Endothelial cell of umbilical vein (primary cell): ENCODE measurements at regions not wholly inside any gene's neighbourhood (a gene's known extent, or its start where the extent isn't known, plus 50 kb on each side); places are given as distances from the start of the nearest gene placed in this dataset.

Experiments used
- BruUV-seq: library from RNA; stranded (reverse); fragments of 400-500 nt; replicated peaks from 2 replicates; lab custom pipeline; 2021; lab: Mats Ljungman, UMichigan
- CTCF ChIA-PET: fragments of 300-600, 350-600 bp; sonication (Branson Sonifier 250); formaldehyde crosslinking; loops from one replicate; lab custom pipeline; 2021; ENCODE audit warnings: antibody characterized with exemption, inconsistent platforms; lab: Charles Lee
- POLR2A ChIA-PET: fragments of 300-600, 350-600 bp; sonication (Branson Sonifier 250); formaldehyde crosslinking; loops from one replicate; lab custom pipeline; 2021; ENCODE audit warnings: antibody characterized with exemption, inconsistent platforms; lab: Charles Lee
- DNase-seq: peaks from one replicate; pipeline ENCODE4 v3.0.0-alpha.2; 2011; ENCODE audit warnings: low read depth, low spot score
- FAIRE-seq: peaks from 2 replicates; lab custom pipeline; 2011; peaks lifted over from hg19 to GRCh38; lab: Jason Lieb, UNC
- H2AFZ ChIP-seq: 2 replicates; pipeline ENCODE4 v1.6.0; 2012; ENCODE audit warnings: low read depth, low read length, control low read depth, inconsistent platforms
- H3K27ac ChIP-seq: 2 replicates; pipeline ENCODE4 v1.5.1; 2011; ENCODE audit warnings: low read depth, mild to moderate bottlenecking, control low read depth, low read length, moderate library complexity; ENCODE audit not compliant: insufficient read depth
- H3K27me3 ChIP-seq, 2 experiments: 2 replicates each; pipeline versions ENCODE4 v1.6.0 to v1.6.1; 2011; ENCODE audit warnings: low read length in 2 of 2, mixed read lengths in 1 of 2; ENCODE audit not compliant: control insufficient read depth in 2 of 2, insufficient read depth in 2 of 2
- H3K36me3 ChIP-seq, 2 experiments: 2 replicates in 1 of 2; 3 replicates in 1 of 2; pipeline ENCODE4 v1.5.1; 2011; ENCODE audit warnings: low read length in 2 of 2, mild to moderate bottlenecking in 1 of 2, moderate library complexity in 1 of 2; ENCODE audit not compliant: control insufficient read depth in 2 of 2, insufficient read depth in 2 of 2; ENCODE audit errors: extremely low read depth in 1 of 2
- H3K4me1 ChIP-seq: 3 replicates; pipeline ENCODE4 v1.5.1; 2011; ENCODE audit warnings: mild to moderate bottlenecking, low read length; ENCODE audit not compliant: control insufficient read depth, insufficient read depth; ENCODE audit errors: extremely low read depth
- H3K4me2 ChIP-seq: 2 replicates; pipeline ENCODE4 v1.6.1; 2011; ENCODE audit warnings: low read length, control low read depth, mixed read lengths; ENCODE audit not compliant: insufficient read depth
- H3K4me3 ChIP-seq, 3 experiments: fragments of 200-600 bp in 1 of 3; sonication (generic), shearing (Covaris generic) in 1 of 3; replicated peaks in 1 of 3; 2 replicates each; pipeline ENCODE4 v1.5.1; 2011 to 2016; ENCODE audit warnings: control low read depth in 3 of 3, low read length in 3 of 3, mild to moderate bottlenecking in 2 of 3, inconsistent platforms in 1 of 3, low read depth in 1 of 3, moderate library complexity in 1 of 3; ENCODE audit not compliant: insufficient read depth in 1 of 3
- H3K79me2 ChIP-seq: 2 replicates; pipeline ENCODE4 v1.6.0; 2012; ENCODE audit warnings: low read length, inconsistent platforms; ENCODE audit not compliant: control insufficient read depth, insufficient read depth
- H3K9ac ChIP-seq: replicated peaks from 2 replicates; pipeline ENCODE3; 2011; ENCODE audit warnings: low read length, control low read depth; ENCODE audit not compliant: insufficient read depth; ENCODE audit errors: extremely low read depth
- H3K9me1 ChIP-seq: replicated peaks from 3 replicates; pipeline ENCODE4 v1.6.0; 2011; ENCODE audit warnings: mild to moderate bottlenecking, low read length; ENCODE audit not compliant: control insufficient read depth, insufficient read depth; ENCODE audit errors: extremely low read depth
- H3K9me3 ChIP-seq: replicated peaks from 2 replicates; pipeline ENCODE4 v1.5.1; 2012; ENCODE audit warnings: low read length, inconsistent platforms; ENCODE audit not compliant: control insufficient read depth, insufficient read depth
- H4K20me1 ChIP-seq: replicated peaks from 2 replicates; pipeline ENCODE3; 2011; ENCODE audit warnings: mild to moderate bottlenecking, low read length; ENCODE audit not compliant: control insufficient read depth, insufficient read depth; ENCODE audit errors: extremely low read depth
- EZH2 ChIP-seq: IDR thresholded peaks from 2 replicates; pipeline ENCODE4 v1.6.1; 2012; ENCODE audit warnings: borderline replicate concordance, low read depth, mild to moderate bottlenecking, moderate library complexity, low read length, inconsistent platforms; ENCODE audit not compliant: severe bottlenecking
- FOS ChIP-seq: IDR thresholded peaks from 2 replicates; pipeline ENCODE4 v1.6.1; 2011; ENCODE audit warnings: mild to moderate bottlenecking, low read length, moderate library complexity, borderline replicate concordance; ENCODE audit not compliant: insufficient read depth
- GATA2 ChIP-seq: IDR thresholded peaks from 2 replicates; pipeline ENCODE4 v1.7.0; 2011; ENCODE audit warnings: low read depth, mild to moderate bottlenecking, moderate library complexity, mixed read lengths, low read length; ENCODE audit not compliant: insufficient read length, insufficient read depth
- JUN ChIP-seq: IDR thresholded peaks from 2 replicates; pipeline ENCODE4 v1.6.1; 2011; ENCODE audit warnings: borderline replicate concordance, low read depth; ENCODE audit not compliant: insufficient read length, insufficient read depth
- MAX ChIP-seq: IDR thresholded peaks from 2 replicates; pipeline ENCODE4 v1.6.1; 2011; ENCODE audit not compliant: insufficient read depth, insufficient read length
- MYC ChIP-seq: IDR thresholded peaks from one replicate; pipeline ENCODE4 v1.6.1; 2011; ENCODE audit warnings: mild to moderate bottlenecking, low read depth, low read length
- POLR2A ChIP-seq: IDR thresholded peaks from 2 replicates; pipeline ENCODE4 v1.6.1; 2012; ENCODE audit warnings: low read depth, mild to moderate bottlenecking, control low read depth, low read length
- POLR2AphosphoS5 ChIP-seq: IDR thresholded peaks from 2 replicates; pipeline ENCODE4 v1.6.1; 2012; ENCODE audit warnings: low read depth, mild to moderate bottlenecking, control low read depth, low read length, moderate library complexity; ENCODE audit not compliant: insufficient read depth
- dilution Hi-C: fragments of 300-500 bp; cut with MboI; formaldehyde crosslinking; loops from one replicate; pipeline ENCODE4 v1.15.0; 2019; ENCODE audit warnings: low sequenced_read_pairs; ENCODE audit not compliant: extremely low pct_ligation_motif_present
- intact Hi-C: fragments of 100-400 bp; cut with micrococcal nuclease; formaldehyde crosslinking; loops from one replicate; pipeline ENCODE4 v1.10.0; 2022
- TF ChIP-seq, protein P1 (sequence below), 2 donors: IDR thresholded peaks; 1 replicate in 1 of 2; 2 replicates in 1 of 2; pipeline ENCODE4 v1.5.1; 2011; ENCODE audit warnings: low read length in 2 of 2, mild to moderate bottlenecking in 2 of 2, moderate library complexity in 2 of 2, control low read depth in 1 of 2, inconsistent platforms in 1 of 2, low read depth in 1 of 2; ENCODE audit not compliant: insufficient read depth in 1 of 2; ENCODE audit errors: extremely low read depth in 1 of 2

DNA sequence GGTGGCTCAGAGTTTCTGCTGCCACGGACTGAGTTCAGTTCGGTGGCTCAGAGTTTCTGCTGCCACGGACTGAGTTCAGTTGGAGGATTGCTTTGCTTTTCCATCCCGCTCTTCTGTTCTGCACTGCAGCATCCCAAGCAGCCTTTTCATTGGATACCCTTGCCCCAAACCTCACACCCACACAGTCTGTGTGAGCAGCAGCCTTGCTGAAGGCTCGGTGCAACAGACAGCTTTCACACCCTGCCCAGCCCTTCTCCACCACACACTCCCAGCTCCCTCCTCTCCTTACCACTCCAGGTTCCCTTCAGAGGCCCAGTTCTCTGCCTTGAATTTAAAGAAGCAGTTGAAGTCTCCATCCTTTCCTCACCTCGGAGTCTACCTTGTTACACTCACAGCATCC is 52.5 kb upstream of the CHD6 start:
- TF ChIP-seq, protein P1, sequence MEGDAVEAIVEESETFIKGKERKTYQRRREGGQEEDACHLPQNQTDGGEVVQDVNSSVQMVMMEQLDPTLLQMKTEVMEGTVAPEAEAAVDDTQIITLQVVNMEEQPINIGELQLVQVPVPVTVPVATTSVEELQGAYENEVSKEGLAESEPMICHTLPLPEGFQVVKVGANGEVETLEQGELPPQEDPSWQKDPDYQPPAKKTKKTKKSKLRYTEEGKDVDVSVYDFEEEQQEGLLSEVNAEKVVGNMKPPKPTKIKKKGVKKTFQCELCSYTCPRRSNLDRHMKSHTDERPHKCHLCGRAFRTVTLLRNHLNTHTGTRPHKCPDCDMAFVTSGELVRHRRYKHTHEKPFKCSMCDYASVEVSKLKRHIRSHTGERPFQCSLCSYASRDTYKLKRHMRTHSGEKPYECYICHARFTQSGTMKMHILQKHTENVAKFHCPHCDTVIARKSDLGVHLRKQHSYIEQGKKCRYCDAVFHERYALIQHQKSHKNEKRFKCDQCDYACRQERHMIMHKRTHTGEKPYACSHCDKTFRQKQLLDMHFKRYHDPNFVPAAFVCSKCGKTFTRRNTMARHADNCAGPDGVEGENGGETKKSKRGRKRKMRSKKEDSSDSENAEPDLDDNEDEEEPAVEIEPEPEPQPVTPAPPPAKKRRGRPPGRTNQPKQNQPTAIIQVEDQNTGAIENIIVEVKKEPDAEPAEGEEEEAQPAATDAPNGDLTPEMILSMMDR (IDR thresholded peaks at IDR 0.05; ENCODE audit: extremely low read depth in 1 of 2, insufficient read depth in 1 of 2, low read depth in 1 of 2, low read length in 2 of 2): no peak
- TF ChIP-seq JUN: no peak
- no peak for TF ChIP-seq FOS
- TF ChIP-seq MAX: no peak
- TF ChIP-seq GATA2: no peak
- no peak for TF ChIP-seq POLR2A
- TF ChIP-seq MYC: no peak
- TF ChIP-seq EZH2: no peak
- TF ChIP-seq POLR2AphosphoS5: no peak
- H3K27me3 ChIP-seq: peaks cover 0 to under 1% of the 10 kb centered on the region in 2 experiments
- ChIA-PET CTCF (no interaction called here), POLR2A (no interaction called here)
- H3K4me3 ChIP-seq: no peak overlapping the region
- H3K27ac ChIP-seq: no peak overlapping the region
- dilution Hi-C loops: no loop called here
- no peak overlapping the region for H3K9ac ChIP-seq
- no peaks in the 10 kb centered on the region for H3K79me2 ChIP-seq
- no peak for DNase-seq
- H3K4me1 ChIP-seq: no peaks in the 10 kb centered on the region
- H4K20me1 ChIP-seq: no peaks in the 10 kb centered on the region
- H2AFZ ChIP-seq: no peak overlapping the region
- no TSS peak for BruUV-seq
- no peak for FAIRE-seq
- intact Hi-C loops: no loop called here
- no peaks in the 10 kb centered on the region for H3K9me3 ChIP-seq
- H3K4me2 ChIP-seq: no peak overlapping the region
- H3K36me3 ChIP-seq: no peaks in the 10 kb centered on the region
- H3K9me1 ChIP-seq: no peaks in the 10 kb centered on the region
